MM.1S (cell line): ENCODE measurements at regions not wholly inside any gene's neighbourhood (a gene's known extent, or its start where the extent isn't known, plus 50 kb on each side); places are given as distances from the start of the nearest gene placed in this dataset.

Experiments
- CTCF ChIP-seq: fragments of 300-600 bp; sonication (generic); IDR thresholded peaks from 2 replicates; pipeline ENCODE4 v1.5.1; 2016; ENCODE audit warnings: antibody characterized with exemption, low read length, mixed read lengths
- EZH2phosphoT487 ChIP-seq: fragments of 300-600 bp; sonication (generic); IDR thresholded peaks from 2 replicates; pipeline ENCODE4 v1.6.1; 2018; ENCODE audit warnings: antibody characterized with exemption, low read length

DNA sequence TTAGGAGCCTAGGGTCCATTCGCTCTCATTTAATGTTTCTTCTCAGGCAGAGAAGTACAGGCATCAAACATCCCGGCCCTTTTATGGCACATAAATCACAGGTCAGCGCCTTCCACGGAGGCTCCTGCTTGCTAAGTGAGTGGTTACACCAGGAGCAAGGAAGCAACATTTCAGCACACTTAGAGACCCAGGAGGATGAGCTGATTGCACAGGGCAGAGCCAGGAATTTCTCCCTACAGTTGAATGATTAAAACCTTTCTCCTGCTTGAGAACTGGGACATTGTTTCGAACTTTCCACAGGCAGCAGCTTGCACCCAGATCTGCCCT lies 233.4 kb downstream of the SPTSSA start:
- TF ChIP-seq EZH2phosphoT487 (no peak), CTCF (no peak)
